ENCODE measurements at regions not wholly inside any gene's neighbourhood (a gene's known extent, or its start where the extent isn't known, plus 50 kb on each side); places are given as distances from the start of the nearest gene placed in this dataset.
"Not testable (repeated sequence)": the region's sequence is repeated elsewhere in the genome, so short reads cannot be mapped to it uniquely, and the experiment has no call there.

DNA sequence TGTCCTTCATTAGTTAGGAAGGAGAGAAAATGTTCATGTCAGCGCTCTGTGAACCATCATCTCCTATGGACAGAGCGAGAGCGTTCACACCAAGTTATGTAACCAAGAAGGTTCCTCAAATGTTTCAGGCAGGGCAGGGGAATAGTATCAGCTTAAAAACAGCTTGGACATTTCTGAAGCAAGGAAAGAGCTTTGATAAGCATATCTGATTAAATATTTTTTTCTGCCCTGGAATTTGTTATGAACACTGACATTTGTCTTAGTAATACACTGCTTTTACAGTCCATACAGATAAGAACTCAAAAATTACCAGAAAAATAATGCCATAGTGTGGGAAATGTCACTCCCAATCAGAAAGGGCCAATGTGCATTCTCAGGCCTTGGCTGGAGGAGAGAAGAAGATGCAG, 66.3 kb upstream of the LIFR start:
- H3K27ac ChIP-seq, result no peak overlapping the region
- H3K27me3 ChIP-seq, result no peaks in the 10 kb centered on the region
- H3K4me3 ChIP-seq, result no peak overlapping the region
- intact Hi-C loops (cut with DNase I; ENCODE audit: low total_unique reads), result no loop called here
- H3K9me3 ChIP-seq, result peaks cover 0 to 8% of the 10 kb centered on the region in 2 donors
- DNase-seq (ENCODE audit: low spot score in 2 of 2), result no peak
- no peaks in the 10 kb centered on the region for H3K4me1 ChIP-seq
- H3K36me3 ChIP-seq, result no peaks in the 10 kb centered on the region
- TF ChIP-seq POLR2AphosphoS5 (IDR thresholded peaks at IDR 0.05) (no peak), POLR2A (IDR thresholded peaks at IDR 0.05) (no peak)
- TF ChIP-seq, protein P1, sequence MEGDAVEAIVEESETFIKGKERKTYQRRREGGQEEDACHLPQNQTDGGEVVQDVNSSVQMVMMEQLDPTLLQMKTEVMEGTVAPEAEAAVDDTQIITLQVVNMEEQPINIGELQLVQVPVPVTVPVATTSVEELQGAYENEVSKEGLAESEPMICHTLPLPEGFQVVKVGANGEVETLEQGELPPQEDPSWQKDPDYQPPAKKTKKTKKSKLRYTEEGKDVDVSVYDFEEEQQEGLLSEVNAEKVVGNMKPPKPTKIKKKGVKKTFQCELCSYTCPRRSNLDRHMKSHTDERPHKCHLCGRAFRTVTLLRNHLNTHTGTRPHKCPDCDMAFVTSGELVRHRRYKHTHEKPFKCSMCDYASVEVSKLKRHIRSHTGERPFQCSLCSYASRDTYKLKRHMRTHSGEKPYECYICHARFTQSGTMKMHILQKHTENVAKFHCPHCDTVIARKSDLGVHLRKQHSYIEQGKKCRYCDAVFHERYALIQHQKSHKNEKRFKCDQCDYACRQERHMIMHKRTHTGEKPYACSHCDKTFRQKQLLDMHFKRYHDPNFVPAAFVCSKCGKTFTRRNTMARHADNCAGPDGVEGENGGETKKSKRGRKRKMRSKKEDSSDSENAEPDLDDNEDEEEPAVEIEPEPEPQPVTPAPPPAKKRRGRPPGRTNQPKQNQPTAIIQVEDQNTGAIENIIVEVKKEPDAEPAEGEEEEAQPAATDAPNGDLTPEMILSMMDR (IDR thresholded peaks at IDR 0.05), result no peak

DNA sequence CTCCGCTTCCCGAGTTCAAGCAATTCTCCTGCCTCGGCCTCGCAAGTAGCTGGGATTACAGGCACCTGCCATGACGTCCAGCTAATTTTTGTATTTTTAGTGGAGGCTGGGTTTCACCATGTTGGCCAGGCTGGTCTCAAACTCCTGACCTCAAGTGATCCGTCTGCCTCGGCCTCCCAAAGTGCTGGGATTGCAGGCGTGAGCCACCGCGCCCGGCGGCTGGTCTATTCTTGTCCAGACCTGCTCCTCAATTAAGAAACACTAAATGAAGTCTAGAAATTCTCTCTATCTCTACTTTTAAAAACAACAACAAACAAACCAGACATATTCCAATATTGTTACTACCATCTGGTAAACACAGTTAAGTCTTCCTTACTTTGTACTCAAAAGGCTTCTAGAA, 68.1 kb upstream of the LIFR start:
- intact Hi-C loops (cut with DNase I; ENCODE audit: low total_unique reads); H3K36me3 ChIP-seq; H3K27me3 ChIP-seq; DNase-seq (ENCODE audit: low spot score in 2 of 2); H3K4me3 ChIP-seq; H3K9me3 ChIP-seq; H3K27ac ChIP-seq; H3K4me1 ChIP-seq: not testable (repeated sequence)

DNA sequence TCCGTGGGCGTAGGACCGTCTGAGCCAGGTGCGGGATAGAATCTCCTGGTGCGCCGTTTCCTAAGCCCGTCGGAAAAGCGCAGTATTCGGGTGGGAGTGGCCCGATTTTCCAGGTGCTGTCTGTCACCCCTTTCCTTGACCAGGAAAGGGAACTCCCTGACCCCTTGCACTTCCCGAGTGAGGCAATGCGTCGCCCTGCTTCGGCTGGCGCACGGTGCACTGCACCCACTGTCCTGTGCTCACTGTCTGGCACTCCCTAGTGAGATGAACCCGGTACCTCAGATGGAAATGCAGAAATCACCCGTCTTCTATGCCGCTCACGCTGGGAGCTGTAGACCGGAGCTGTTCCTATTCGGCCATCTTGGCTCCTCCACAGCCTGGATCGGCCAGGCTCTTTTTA, 74.9 kb upstream of the LIFR start:
- H3K9me3 ChIP-seq; H3K4me1 ChIP-seq; H3K4me3 ChIP-seq; H3K27me3 ChIP-seq; H3K27ac ChIP-seq; intact Hi-C loops (cut with DNase I; ENCODE audit: low total_unique reads); DNase-seq (ENCODE audit: low spot score in 2 of 2); H3K36me3 ChIP-seq: not testable (repeated sequence)

DNA sequence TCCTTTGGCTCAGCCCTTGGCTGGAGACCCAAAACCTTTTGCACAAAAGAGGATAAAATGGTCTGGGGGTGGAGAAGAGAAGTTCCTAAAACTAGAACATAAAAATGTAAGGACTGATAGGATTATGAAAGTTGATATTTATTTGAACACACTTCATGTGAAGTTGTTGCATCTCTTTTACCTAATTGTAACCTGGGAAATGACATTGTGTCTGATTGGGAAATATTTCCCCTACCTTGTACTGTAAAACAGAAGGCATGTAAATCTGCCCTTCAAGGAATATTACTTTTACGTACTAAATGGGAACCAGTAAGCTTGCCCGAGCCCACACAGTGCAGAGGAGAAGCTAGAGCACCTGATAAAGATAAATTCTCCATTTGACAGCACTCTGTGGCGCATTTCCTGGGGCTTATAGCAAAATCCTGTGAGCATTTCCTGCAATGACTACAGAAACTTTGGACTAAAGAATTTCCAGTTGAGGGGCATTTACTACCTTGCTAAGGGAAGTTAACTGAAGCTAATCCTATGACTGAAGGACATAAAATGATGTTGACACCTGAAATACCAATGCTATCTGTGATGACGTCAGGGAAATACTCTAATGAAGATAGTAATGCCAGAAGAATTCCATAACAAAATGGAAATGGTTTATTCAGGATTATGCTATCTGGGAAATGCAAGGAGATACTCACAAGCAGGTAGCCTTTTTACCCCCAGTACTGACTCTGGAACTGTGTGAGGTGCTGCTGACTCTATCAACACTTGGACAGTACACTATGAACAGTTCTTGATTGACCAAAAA, 78.3 kb upstream of the LIFR start:
- Histone ChIP-seq H3K4me3 (no peak overlapping the region), H3K4me1 (no peaks in the 10 kb centered on the region), H3K36me3 (no peaks in the 10 kb centered on the region), H3K27ac (no peak overlapping the region), H3K9me3 (peaks cover 8 to 10% of the 10 kb centered on the region in 2 donors), H3K27me3 (no peaks in the 10 kb centered on the region)
- TF ChIP-seq POLR2A (IDR thresholded peaks at IDR 0.05) (no peak), POLR2AphosphoS5 (IDR thresholded peaks at IDR 0.05) (no peak)
- TF ChIP-seq, protein P1 (IDR thresholded peaks at IDR 0.05), result no peak
- no peak for DNase-seq (ENCODE audit: low spot score in 2 of 2)
- intact Hi-C loops (cut with DNase I; ENCODE audit: low total_unique reads), result no loop called here

DNA sequence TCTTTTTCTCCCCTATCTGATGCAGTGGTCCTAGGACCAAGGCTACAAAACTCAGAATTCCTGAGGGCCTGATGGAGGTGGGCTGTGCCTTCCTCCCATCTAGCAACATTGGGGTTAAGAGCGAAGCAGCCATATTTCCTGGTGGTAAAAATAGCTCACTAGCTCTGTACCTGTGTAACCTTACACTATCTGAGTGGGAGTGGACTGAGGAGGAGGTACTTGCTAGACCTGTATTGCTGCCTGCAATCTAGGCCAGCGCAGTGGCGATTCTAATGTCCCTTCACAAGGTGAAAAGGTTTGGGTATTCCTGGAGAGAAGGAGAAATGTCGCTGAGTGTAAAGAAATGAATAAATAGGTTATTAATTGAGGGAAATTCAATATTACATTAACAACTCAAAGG, 80.2 kb upstream of the LIFR start:
- peaks cover 8 to 10% of the 10 kb centered on the region in 2 donors for H3K9me3 ChIP-seq
- H3K36me3 ChIP-seq, result no peaks in the 10 kb centered on the region
- intact Hi-C loops (cut with DNase I; ENCODE audit: low total_unique reads), result no loop called here
- no peaks in the 10 kb centered on the region for H3K4me1 ChIP-seq
- H3K4me3 ChIP-seq, result no peak overlapping the region
- no peak for DNase-seq (ENCODE audit: low spot score in 2 of 2)
- no peaks in the 10 kb centered on the region for H3K27me3 ChIP-seq
- H3K27ac ChIP-seq, result no peak overlapping the region
- TF ChIP-seq POLR2A (IDR thresholded peaks at IDR 0.05), result no peak
- no peak for TF ChIP-seq POLR2AphosphoS5 (IDR thresholded peaks at IDR 0.05)
- TF ChIP-seq, protein P1 (IDR thresholded peaks at IDR 0.05), result no peak

DNA sequence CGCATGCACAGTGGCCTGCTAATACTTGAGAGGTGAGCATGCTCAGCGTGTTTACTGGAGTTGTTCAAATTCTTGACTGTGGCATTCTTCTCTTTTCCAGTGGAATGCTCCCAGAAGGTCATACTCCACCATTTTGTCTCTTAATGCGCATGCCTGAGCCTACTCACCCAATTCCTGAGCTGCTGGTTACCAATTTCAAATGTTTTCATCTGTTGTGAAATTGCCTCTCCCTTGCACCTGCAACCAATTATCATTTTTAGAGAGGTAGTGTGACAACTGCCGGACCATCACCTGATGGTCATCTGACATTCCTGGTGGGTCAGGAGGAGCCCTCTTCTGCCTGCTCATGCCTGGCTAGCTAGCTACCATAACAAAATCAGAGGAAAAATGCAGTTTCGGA, 82.2 kb upstream of the LIFR start:
- TF ChIP-seq, protein P1 (IDR thresholded peaks at IDR 0.05), result no peak
- TF ChIP-seq POLR2A (IDR thresholded peaks at IDR 0.05) (no peak), POLR2AphosphoS5 (IDR thresholded peaks at IDR 0.05) (no peak)
- no peak overlapping the region for H3K4me3 ChIP-seq
- no peaks in the 10 kb centered on the region for H3K36me3 ChIP-seq
- intact Hi-C loops (cut with DNase I; ENCODE audit: low total_unique reads), result no loop called here
- H3K27me3 ChIP-seq, result no peaks in the 10 kb centered on the region
- peaks cover 0 to 5% of the 10 kb centered on the region in 2 donors for H3K4me1 ChIP-seq
- DNase-seq (ENCODE audit: low spot score in 2 of 2), result no peak
- no peaks in the 10 kb centered on the region for H3K9me3 ChIP-seq
- H3K27ac ChIP-seq, result no peak overlapping the region

Data from breast epithelium (tissue), 4 donors.